Brain microvascular endothelial cell (primary cell): ENCODE measurements at regions not wholly inside any gene's neighbourhood (a gene's known extent, or its start where the extent isn't known, plus 50 kb on each side); places are given as distances from the start of the nearest gene placed in this dataset.

ENCODE experiments used
- DNase-seq: peaks from one replicate; pipeline ENCODE4 v3.0.0-alpha.2; 2020
- H3K27ac ChIP-seq: fragments of 250-450 bp; sonication (Bioruptor Pico); 2 replicates; pipeline ENCODE4 v1.5.1; 2020; ENCODE audit warnings: mild to moderate bottlenecking, moderate library complexity
- H3K27me3 ChIP-seq: fragments of 250-450 bp; sonication (Bioruptor Pico); replicated peaks from 2 replicates; pipeline ENCODE4 v1.5.1; 2020; ENCODE audit warnings: mild to moderate bottlenecking
- H3K36me3 ChIP-seq: fragments of 250-450 bp; sonication (Bioruptor Pico); replicated peaks from 2 replicates; pipeline ENCODE4 v1.5.1; 2020; ENCODE audit warnings: mild to moderate bottlenecking
- H3K4me3 ChIP-seq: 2 replicates; pipeline ENCODE4 v1.5.1; 2011; ENCODE audit warnings: low read depth, mild to moderate bottlenecking, control low read depth, low read length, moderate library complexity
- in situ Hi-C: cut with HindIII; loops from 2 replicates; pipeline ENCODE4 v1.10.0; 2017; ENCODE audit warnings: low sequenced_read_pairs, low pct_ligation_motif_present
- TF ChIP-seq, protein P1 (sequence below): IDR thresholded peaks from 2 replicates; pipeline ENCODE4 v1.5.1; 2011; ENCODE audit warnings: low read depth, mild to moderate bottlenecking, moderate library complexity, low read length, control low read depth, inconsistent platforms; ENCODE audit errors: missing control alignments

DNA sequence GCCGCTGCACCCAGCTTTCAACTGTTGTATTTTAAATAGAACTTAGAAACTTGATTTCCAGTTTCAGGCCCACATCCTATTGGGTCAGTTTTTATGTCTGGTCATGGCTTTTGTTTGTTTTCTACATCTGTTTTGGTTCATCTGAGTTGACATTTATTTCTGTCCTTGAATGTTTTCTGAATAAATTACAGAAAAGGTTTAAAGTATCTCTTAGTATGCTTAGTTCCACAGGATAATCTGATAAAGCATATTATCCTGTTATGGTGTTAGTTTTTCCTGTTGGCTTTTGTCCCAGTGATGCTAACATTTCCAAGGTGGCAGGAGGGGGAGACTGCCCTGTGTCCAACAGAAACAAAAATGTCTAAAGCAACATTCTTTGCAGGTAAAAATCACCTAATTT, 733.2 kb downstream of the INHBA start:
- Histone ChIP-seq H3K27me3 (no peaks in the 10 kb centered on the region), H3K36me3 (no peaks in the 10 kb centered on the region), H3K27ac (no peak overlapping the region), H3K4me3 (no peak overlapping the region)
- in situ Hi-C loops: no loop called here
- no peak for DNase-seq
- TF ChIP-seq, protein P1, sequence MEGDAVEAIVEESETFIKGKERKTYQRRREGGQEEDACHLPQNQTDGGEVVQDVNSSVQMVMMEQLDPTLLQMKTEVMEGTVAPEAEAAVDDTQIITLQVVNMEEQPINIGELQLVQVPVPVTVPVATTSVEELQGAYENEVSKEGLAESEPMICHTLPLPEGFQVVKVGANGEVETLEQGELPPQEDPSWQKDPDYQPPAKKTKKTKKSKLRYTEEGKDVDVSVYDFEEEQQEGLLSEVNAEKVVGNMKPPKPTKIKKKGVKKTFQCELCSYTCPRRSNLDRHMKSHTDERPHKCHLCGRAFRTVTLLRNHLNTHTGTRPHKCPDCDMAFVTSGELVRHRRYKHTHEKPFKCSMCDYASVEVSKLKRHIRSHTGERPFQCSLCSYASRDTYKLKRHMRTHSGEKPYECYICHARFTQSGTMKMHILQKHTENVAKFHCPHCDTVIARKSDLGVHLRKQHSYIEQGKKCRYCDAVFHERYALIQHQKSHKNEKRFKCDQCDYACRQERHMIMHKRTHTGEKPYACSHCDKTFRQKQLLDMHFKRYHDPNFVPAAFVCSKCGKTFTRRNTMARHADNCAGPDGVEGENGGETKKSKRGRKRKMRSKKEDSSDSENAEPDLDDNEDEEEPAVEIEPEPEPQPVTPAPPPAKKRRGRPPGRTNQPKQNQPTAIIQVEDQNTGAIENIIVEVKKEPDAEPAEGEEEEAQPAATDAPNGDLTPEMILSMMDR: no peak

DNA sequence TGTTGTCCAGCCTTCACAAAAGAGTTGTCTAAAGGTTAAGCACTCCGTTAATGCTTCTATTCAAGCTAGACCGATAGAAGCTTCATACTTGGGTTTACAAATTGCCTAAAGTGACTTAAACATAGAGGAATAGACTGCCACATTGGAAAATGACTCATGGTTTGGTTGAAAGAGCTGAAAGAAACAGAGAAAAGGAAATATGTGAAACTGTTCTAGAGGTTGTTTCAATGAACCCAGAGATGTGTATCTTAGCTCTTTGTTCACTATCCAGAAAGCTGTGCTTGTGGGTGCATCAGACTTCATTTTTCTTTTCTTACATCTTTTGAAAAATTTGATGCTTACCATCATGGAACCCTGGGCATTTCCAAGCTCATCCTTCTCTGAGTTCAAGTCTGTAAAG, 736.2 kb downstream of the INHBA start:
- no peaks in the 10 kb centered on the region for H3K27me3 ChIP-seq
- in situ Hi-C loops: no loop called here
- H3K36me3 ChIP-seq: no peaks in the 10 kb centered on the region
- TF ChIP-seq, protein P1: no peak
- no peak overlapping the region for H3K27ac ChIP-seq
- no peak overlapping the region for H3K4me3 ChIP-seq
- DNase-seq: no peak

DNA sequence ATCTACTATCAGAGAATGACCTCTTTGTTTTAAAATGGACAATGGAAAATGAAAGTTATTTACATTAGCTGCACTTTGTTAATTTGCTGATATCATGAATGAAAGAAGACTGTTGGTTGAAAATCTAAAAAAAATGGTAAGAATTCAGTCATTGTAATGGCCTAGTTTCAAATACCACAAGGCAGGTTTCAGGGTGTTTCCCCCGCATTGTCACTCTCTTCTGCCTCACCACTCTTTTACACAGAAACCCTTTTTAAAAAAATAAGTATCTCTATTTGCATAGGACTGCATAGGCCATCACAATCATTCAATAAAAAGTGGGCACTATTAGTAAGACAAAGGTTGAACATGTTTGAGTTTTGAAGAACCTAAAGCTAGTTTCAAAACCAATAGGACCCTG, 737.1 kb downstream of the INHBA start:
- no peaks in the 10 kb centered on the region for H3K36me3 ChIP-seq
- H3K27me3 ChIP-seq: no peaks in the 10 kb centered on the region
- in situ Hi-C loops: no loop called here
- DNase-seq: no peak
- H3K27ac ChIP-seq: no peak overlapping the region
- TF ChIP-seq, protein P1: no peak
- H3K4me3 ChIP-seq: no peak overlapping the region

DNA sequence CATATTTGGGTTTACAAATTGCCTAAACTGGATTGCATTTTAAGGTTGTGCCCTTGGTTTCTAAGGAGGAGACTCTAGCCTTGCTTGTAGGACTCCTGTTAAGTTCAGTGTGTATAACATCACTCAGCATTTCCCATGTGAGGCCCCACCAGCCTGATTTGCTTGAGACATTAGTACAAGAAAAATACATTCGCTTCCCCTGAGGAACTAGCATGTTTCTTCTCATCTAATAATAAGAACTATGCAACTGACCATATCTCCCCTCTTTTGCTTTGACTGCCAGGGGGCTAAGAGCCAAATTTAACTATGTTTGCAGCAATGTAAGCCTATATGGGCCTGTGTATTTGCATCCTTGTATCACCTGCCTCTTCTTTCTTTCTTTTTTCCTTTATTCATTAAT, 737.9 kb downstream of the INHBA start:
- DNase-seq: no peak
- in situ Hi-C loops: no loop called here
- TF ChIP-seq, protein P1: no peak
- no peaks in the 10 kb centered on the region for H3K36me3 ChIP-seq
- no peak overlapping the region for H3K4me3 ChIP-seq
- no peaks in the 10 kb centered on the region for H3K27me3 ChIP-seq
- no peak overlapping the region for H3K27ac ChIP-seq

DNA sequence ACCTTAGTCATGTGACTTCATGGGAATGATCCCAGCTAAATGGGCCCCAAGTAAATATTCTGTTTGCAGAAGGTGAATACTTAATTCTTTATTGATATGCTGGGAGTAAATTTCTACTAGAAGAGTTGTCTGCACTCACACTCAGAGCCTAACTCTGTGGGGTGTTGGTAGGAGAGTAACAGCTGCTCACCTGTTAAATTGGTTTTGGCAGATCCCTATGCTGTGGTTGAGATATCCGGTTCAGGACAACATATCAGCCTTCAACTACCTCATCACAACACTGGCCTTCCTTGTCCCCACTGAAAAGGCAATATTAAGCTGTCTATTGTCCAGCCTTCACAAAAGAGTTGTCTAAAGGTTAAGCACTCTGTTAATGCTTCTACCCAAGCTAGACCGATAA, 738.3 kb downstream of the INHBA start:
- TF ChIP-seq, protein P1: no peak
- Histone ChIP-seq H3K27me3 (no peaks in the 10 kb centered on the region), H3K27ac (no peak overlapping the region), H3K36me3 (no peaks in the 10 kb centered on the region), H3K4me3 (no peak overlapping the region)
- in situ Hi-C loops: no loop called here
- no peak for DNase-seq

DNA sequence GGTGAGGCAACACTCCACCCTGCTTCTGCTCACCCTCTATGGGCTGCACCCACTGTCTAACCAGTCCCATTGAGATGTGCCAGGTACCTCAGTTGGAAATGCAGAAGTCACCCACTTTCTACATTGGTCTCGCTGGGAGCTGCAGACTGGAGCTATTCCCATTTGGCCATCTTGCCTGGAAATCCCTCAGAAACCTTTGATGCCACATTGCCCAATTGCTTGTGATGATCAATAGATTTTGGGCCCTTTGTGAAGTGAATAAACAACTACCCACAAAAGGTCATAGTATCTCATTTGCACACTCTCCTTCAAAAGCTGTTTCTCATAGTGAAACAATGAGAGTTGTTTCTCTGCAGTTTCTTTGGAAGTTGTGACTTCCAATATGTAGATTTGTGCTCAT, 742.9 kb downstream of the INHBA start:
- TF ChIP-seq, protein P1: no peak
- Histone ChIP-seq H3K4me3 (no peak overlapping the region), H3K27ac (no peak overlapping the region), H3K36me3 (no peaks in the 10 kb centered on the region), H3K27me3 (no peaks in the 10 kb centered on the region)
- in situ Hi-C loops: no loop called here
- DNase-seq: no peak
